GM12892 (cell line): ENCODE measurements at regions not wholly inside any gene's neighbourhood (a gene's known extent, or its start where the extent isn't known, plus 50 kb on each side); places are given as distances from the start of the nearest gene placed in this dataset.

Experiments
- POLR2A ChIP-seq: IDR thresholded peaks from 2 replicates; pipeline ENCODE4 v1.6.1; 2011; ENCODE audit warnings: low read depth, low read length, control low read depth
- POLR2AphosphoS5 ChIP-seq: IDR thresholded peaks from 2 replicates; pipeline ENCODE4 v1.6.1; 2011; ENCODE audit warnings: low read depth, low read length, control low read depth
- TAF1 ChIP-seq: IDR thresholded peaks from 2 replicates; pipeline ENCODE4 v1.6.1; 2011; ENCODE audit warnings: low read depth, mild to moderate bottlenecking, control low read depth, low read length, borderline replicate concordance

DNA sequence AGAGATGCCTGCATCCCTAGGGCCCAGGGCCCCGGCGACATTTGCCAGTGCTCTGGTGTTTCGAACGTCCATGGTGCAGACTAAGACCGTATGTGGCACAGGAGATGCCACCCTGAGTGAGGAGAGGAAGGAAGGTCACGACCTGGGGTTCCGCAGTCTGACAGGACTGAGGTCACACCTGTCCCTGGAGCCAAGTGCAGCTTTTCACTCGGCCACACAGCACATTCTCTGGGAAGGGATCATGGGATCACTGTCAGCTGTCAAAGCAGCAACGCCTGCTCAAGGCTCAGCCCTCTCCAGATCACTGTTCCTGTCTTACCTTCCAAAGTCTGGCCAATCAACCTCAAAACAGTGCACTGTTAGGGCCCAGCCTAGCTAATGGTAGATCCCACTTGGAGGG is 243.6 kb downstream of the SIPA1L2 start:
- no peak for TF ChIP-seq POLR2AphosphoS5
- no peak for TF ChIP-seq TAF1
- no peak for TF ChIP-seq POLR2A
